Vagina (tissue), 2 donors: ENCODE measurements at regions not wholly inside any gene's neighbourhood (a gene's known extent, or its start where the extent isn't known, plus 50 kb on each side); places are given as distances from the start of the nearest gene placed in this dataset.
"Not testable (repeated sequence)": the region's sequence is repeated elsewhere in the genome, so short reads cannot be mapped to it uniquely, and the experiment has no call there.

Source experiments
- DNase-seq, 2 donors: peaks; one replicate each; pipeline ENCODE4 v3.0.0-alpha.2; 2017; ENCODE audit errors: extremely low spot score in 2 of 2
- H3K27ac ChIP-seq: fragments of 200-600 bp; sonication (generic); one replicate; pipeline ENCODE4 v1.5.1; 2019
- H3K27me3 ChIP-seq: fragments of 200-600 bp; sonication (generic); one replicate; pipeline ENCODE4 v1.5.1; 2019
- H3K36me3 ChIP-seq, 2 donors: fragments of 200-600 bp; sonication (generic); one replicate each; pipeline ENCODE4 v1.5.1; 2017 to 2019
- H3K4me1 ChIP-seq: fragments of 200-600 bp; sonication (generic); one replicate; pipeline ENCODE4 v1.5.1; 2019
- H3K4me3 ChIP-seq, 2 donors: fragments of 200-600 bp; sonication (generic); 1 replicate in 1 of 2; 2 replicates in 1 of 2; pipeline ENCODE4 v1.5.1; 2016 to 2019
- H3K9me3 ChIP-seq: fragments of 200-600 bp; sonication (generic); one replicate; pipeline ENCODE4 v1.5.1; 2019
- CTCF ChIP-seq, 3 experiments: fragments of 450-650 bp in 2 of 3; fragments of 200-600 bp in 1 of 3; sonication (generic) in 1 of 3; IDR thresholded peaks; one replicate each; pipeline ENCODE4 v1.5.1; 2017 to 2019; ENCODE audit warnings: antibody characterized with exemption in 3 of 3, mild to moderate bottlenecking in 2 of 3, moderate library complexity in 2 of 3
- POLR2A ChIP-seq, 2 donors: fragments of 450-650 bp; IDR thresholded peaks; one replicate each; pipeline ENCODE4 v1.6.1; 2017; ENCODE audit warnings: antibody characterized with exemption in 2 of 2, mild to moderate bottlenecking in 2 of 2, moderate library complexity in 2 of 2
- POLR2AphosphoS5 ChIP-seq, 2 donors: sonication (generic); formaldehyde crosslinking; IDR thresholded peaks; one replicate each; pipeline ENCODE4 v1.9.0; 2017; ENCODE audit warnings: antibody characterized with exemption in 2 of 2, mild to moderate bottlenecking in 2 of 2, low read depth in 1 of 2; ENCODE audit not compliant: insufficient read depth in 1 of 2
- intact Hi-C: fragments of 100-400 bp; cut with DNase I; formaldehyde crosslinking; loops from one replicate; pipeline ENCODE4 v1.15.1; 2023

- intact Hi-C loops = no loop called here
- TF ChIP-seq POLR2AphosphoS5 (IDR thresholded peaks at IDR 0.05; ENCODE audit: insufficient read depth in 1 of 2, low read depth in 1 of 2) (no peak), CTCF (IDR thresholded peaks at IDR 0.05) (no peak), POLR2A (IDR thresholded peaks at IDR 0.05) (no peak)
These were observed 235.6 kb upstream of the RPS23 start for GRCh38 chr5:82513738-82514137.

GRCh38 chr5:82512025-82512424 is 233.9 kb upstream of the RPS23 start:
- Histone ChIP-seq H3K9me3 (no peaks in the 10 kb centered on the region), H3K4me3 (no peak overlapping the region), H3K27me3 (no peaks in the 10 kb centered on the region), H3K27ac (no peak overlapping the region), H3K36me3 (no peaks in the 10 kb centered on the region), H3K4me1 (no peaks in the 10 kb centered on the region)
- TF ChIP-seq POLR2A (IDR thresholded peaks at IDR 0.05) (no peak), POLR2AphosphoS5 (IDR thresholded peaks at IDR 0.05; ENCODE audit: insufficient read depth in 1 of 2, low read depth in 1 of 2) (no peak), CTCF (IDR thresholded peaks at IDR 0.05) (no peak)
- intact Hi-C loops = no loop called here
- no peak for DNase-seq

More at GRCh38 chr5:82513738-82514137, 235.6 kb upstream of the RPS23 start:
- Histone ChIP-seq H3K27ac (no peak overlapping the region), H3K4me1 (no peaks in the 10 kb centered on the region), H3K9me3 (no peaks in the 10 kb centered on the region), H3K27me3 (no peaks in the 10 kb centered on the region), H3K4me3 (no peak overlapping the region), H3K36me3 (no peaks in the 10 kb centered on the region)
- no peak for DNase-seq

- Histone ChIP-seq H3K4me1 (no peaks in the 10 kb centered on the region), H3K27ac (no peak overlapping the region), H3K27me3 (no peaks in the 10 kb centered on the region), H3K9me3 (no peaks in the 10 kb centered on the region), H3K4me3 (no peak overlapping the region), H3K36me3 (no peaks in the 10 kb centered on the region)
- intact Hi-C loops = no loop called here
- TF ChIP-seq POLR2AphosphoS5 (IDR thresholded peaks at IDR 0.05; ENCODE audit: insufficient read depth in 1 of 2, low read depth in 1 of 2) = no peak
- TF ChIP-seq POLR2A (IDR thresholded peaks at IDR 0.05) = no peak
- no peak for TF ChIP-seq CTCF (IDR thresholded peaks at IDR 0.05)
- DNase-seq = no peak
These were observed 233.0 kb upstream of the RPS23 start for GRCh38 chr5:82511134-82511533.

- Histone ChIP-seq H3K36me3 (no peaks in the 10 kb centered on the region), H3K4me3 (no peak overlapping the region), H3K4me1 (no peaks in the 10 kb centered on the region), H3K9me3 (no peaks in the 10 kb centered on the region), H3K27me3 (no peaks in the 10 kb centered on the region), H3K27ac (no peak overlapping the region)
- intact Hi-C loops = no loop called here
- DNase-seq = no peak
- TF ChIP-seq CTCF (IDR thresholded peaks at IDR 0.05) (no peak), POLR2A (IDR thresholded peaks at IDR 0.05) (no peak), POLR2AphosphoS5 (IDR thresholded peaks at IDR 0.05; ENCODE audit: insufficient read depth in 1 of 2, low read depth in 1 of 2) (no peak)
These were observed 231.6 kb upstream of the RPS23 start for GRCh38 chr5:82509762-82510161.

- H3K9me3 ChIP-seq, H3K4me3 ChIP-seq, H3K36me3 ChIP-seq, DNase-seq, H3K4me1 ChIP-seq, H3K27me3 ChIP-seq, H3K27ac ChIP-seq, intact Hi-C loops: not testable (repeated sequence)
These were observed 228.2 kb upstream of the RPS23 start for GRCh38 chr5:82506390-82506789.
